ENCODE measurements at regions not wholly inside any gene's neighbourhood (a gene's known extent, or its start where the extent isn't known, plus 50 kb on each side); places are given as distances from the start of the nearest gene placed in this dataset.

DNA sequence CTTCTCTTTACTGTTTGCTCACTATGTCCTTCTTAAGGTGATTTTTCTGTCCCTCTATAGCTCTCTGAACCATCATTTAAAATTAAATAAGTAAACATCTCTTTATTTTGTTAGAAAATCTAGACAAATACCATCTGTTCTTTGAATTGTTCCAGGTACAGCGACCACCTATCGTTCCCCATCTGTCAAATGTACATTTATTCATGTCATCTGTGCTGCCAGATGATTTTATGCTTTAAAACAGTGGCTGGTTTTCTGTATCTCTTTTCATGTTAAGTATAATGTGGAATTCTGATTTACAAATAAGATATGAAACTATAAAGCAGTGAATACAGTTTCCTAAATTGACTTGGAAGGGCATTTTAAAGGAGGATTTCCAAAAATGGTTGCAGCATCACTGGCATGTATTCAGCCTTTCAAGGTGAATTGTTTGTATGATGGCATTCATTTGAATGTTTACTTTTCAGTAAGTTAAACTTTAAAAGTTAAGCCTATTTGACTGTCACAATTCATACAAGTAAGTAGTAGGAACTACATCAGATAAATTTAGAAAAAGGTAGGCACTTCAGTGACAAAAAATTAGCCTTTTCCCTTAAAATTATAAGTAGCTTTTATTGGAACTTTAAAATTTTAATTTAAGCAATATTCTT lies 92.6 kb upstream of the CLVS2 start:
- TF ChIP-seq CTCF (IDR thresholded peaks at IDR 0.05) (no peak), EZH2 (IDR thresholded peaks at IDR 0.05) (no peak), EZH2phosphoT487 (IDR thresholded peaks at IDR 0.05) (no peak)

All from neural progenitor cell (in vitro differentiated cells).